ENCODE measurements at regions not wholly inside any gene's neighbourhood (a gene's known extent, or its start where the extent isn't known, plus 50 kb on each side); places are given as distances from the start of the nearest gene placed in this dataset.
A peak's percentile ranks its signal among the peaks of the same experiment; 100 is the strongest.

DNA sequence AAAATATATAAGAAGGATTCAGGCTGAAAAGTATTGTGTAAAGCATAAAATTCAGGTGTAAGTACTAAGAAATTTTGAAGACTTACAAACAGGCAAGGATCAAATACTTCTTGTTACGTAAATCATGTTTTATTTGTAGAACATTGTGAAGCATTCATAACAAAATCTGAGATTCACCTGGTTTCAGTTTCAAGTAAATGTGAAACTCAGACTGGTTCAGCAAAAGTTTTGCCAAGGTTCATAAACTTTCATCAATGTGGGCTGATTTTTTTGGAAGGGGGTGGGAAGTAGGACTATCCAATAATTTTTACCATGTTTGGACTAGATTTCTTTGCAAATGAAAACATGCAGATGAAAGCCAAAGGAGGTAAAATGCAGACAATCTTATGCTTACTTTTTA, 527.7 kb downstream of the ANKRD50 start:
- Histone ChIP-seq H3K9ac (no peak overlapping the region), H4K20me1 (ENCODE audit: insufficient read depth) (no peaks in the 10 kb centered on the region), H3K27ac (no peak overlapping the region), H3K36me3 (ENCODE audit: insufficient read depth) (no peaks in the 10 kb centered on the region), H2AFZ (ENCODE audit: low read depth) (no peak overlapping the region), H3K4me1 (ENCODE audit: low read depth, poor library complexity, severe bottlenecking) (peaks cover 7% of the 10 kb centered on the region), H3K79me2 (ENCODE audit: insufficient read depth, low read depth) (no peaks in the 10 kb centered on the region), H3K4me3 (IDR thresholded peaks at IDR 0.05; ENCODE audit: insufficient read depth, low read depth, low read length) (no peak overlapping the region), H3K27me3 (ENCODE audit: insufficient read depth, low read depth) (no peaks in the 10 kb centered on the region), H3K4me2 (0 out of 2 replicates have a peak overlapping the region, but pooled peaks have one; percentile 1)
- TF ChIP-seq, protein P1, sequence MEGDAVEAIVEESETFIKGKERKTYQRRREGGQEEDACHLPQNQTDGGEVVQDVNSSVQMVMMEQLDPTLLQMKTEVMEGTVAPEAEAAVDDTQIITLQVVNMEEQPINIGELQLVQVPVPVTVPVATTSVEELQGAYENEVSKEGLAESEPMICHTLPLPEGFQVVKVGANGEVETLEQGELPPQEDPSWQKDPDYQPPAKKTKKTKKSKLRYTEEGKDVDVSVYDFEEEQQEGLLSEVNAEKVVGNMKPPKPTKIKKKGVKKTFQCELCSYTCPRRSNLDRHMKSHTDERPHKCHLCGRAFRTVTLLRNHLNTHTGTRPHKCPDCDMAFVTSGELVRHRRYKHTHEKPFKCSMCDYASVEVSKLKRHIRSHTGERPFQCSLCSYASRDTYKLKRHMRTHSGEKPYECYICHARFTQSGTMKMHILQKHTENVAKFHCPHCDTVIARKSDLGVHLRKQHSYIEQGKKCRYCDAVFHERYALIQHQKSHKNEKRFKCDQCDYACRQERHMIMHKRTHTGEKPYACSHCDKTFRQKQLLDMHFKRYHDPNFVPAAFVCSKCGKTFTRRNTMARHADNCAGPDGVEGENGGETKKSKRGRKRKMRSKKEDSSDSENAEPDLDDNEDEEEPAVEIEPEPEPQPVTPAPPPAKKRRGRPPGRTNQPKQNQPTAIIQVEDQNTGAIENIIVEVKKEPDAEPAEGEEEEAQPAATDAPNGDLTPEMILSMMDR (conservative IDR thresholded peaks at IDR 0.05; ENCODE audit: low read depth, low read length) = no peak

DNA sequence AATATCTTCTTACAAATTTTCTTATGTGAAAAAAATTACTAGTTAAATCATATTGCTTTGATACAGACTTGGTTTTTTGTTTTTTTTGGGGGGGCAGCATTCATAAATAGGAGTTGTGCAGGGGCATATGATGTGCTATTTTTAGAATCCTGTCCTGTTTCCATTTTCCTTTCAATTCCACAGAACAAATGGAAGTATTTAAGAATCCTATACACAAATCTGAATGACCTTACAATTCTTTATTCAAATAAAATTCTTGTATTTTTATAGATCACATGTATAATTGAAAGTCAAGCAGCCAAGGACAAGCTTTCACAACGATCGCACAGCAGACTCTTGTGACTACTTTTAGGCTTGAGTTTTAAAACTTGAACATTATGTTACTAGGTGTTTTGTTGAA, 523.9 kb downstream of the ANKRD50 start:
- Histone ChIP-seq H3K9ac (no peak overlapping the region), H3K79me2 (ENCODE audit: insufficient read depth, low read depth) (no peaks in the 10 kb centered on the region), H3K27ac (no peak overlapping the region), H4K20me1 (ENCODE audit: insufficient read depth) (no peaks in the 10 kb centered on the region), H3K4me2 (no peak overlapping the region), H3K4me1 (ENCODE audit: low read depth, poor library complexity, severe bottlenecking) (peaks cover 7% of the 10 kb centered on the region), H3K4me3 (IDR thresholded peaks at IDR 0.05; ENCODE audit: insufficient read depth, low read depth, low read length) (no peak overlapping the region), H2AFZ (ENCODE audit: low read depth) (no peak overlapping the region), H3K36me3 (ENCODE audit: insufficient read depth) (no peaks in the 10 kb centered on the region), H3K27me3 (ENCODE audit: insufficient read depth, low read depth) (no peaks in the 10 kb centered on the region)
- TF ChIP-seq, protein P1 (conservative IDR thresholded peaks at IDR 0.05; ENCODE audit: low read depth, low read length) = no peak

DNA sequence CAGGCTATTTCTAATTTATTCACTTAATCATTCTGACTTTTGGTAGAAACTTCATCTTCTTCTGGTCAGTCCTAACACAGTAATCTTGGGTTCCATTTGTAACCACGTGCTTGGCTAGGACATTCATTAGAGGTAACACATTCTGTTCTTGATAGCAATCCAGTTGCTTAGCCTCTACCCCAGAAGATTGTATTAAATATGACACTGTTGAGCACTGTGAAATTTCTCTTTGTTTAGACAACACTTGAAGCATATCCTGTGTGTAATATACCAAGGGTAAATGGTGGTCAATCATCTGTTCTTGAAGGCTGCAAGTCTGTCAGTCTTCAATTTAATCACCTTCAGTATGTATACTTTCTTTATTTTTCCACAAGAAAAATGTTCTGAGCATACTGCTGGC, 523.0 kb downstream of the ANKRD50 start:
- Histone ChIP-seq H3K36me3 (ENCODE audit: insufficient read depth) (no peaks in the 10 kb centered on the region), H2AFZ (ENCODE audit: low read depth) (no peak overlapping the region), H3K27me3 (ENCODE audit: insufficient read depth, low read depth) (no peaks in the 10 kb centered on the region), H4K20me1 (ENCODE audit: insufficient read depth) (no peaks in the 10 kb centered on the region), H3K9ac (no peak overlapping the region), H3K27ac (no peak overlapping the region), H3K4me3 (IDR thresholded peaks at IDR 0.05; ENCODE audit: insufficient read depth, low read depth, low read length) (no peak overlapping the region), H3K79me2 (ENCODE audit: insufficient read depth, low read depth) (no peaks in the 10 kb centered on the region), H3K4me1 (ENCODE audit: low read depth, poor library complexity, severe bottlenecking) (peaks cover 5% of the 10 kb centered on the region), H3K4me2 (no peak overlapping the region)
- TF ChIP-seq, protein P1 (conservative IDR thresholded peaks at IDR 0.05; ENCODE audit: low read depth, low read length) = no peak

DNA sequence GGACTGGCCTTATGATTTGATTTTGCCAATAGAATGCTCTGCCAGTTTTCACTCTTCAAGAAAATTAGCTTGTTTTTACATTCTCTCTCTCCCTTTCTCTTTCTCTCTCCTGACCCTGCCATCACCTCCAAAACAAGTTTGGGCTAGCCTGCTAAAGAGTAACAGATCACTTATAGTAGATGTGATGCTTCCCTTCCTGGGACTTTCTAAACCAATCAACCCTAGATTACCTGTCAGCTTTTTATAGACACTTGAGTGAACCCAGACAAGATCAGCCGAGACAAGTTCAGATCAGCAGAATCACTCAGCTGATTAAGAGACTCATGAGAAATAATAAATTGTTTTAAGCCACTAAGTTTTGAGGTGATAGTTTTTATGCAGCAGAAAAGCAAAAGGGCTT, 521.2 kb downstream of the ANKRD50 start:
- TF ChIP-seq, protein P1 (conservative IDR thresholded peaks at IDR 0.05; ENCODE audit: low read depth, low read length) = no peak
- H3K79me2 ChIP-seq (ENCODE audit: insufficient read depth, low read depth) = no peaks in the 10 kb centered on the region
- H3K27me3 ChIP-seq (ENCODE audit: insufficient read depth, low read depth) = no peaks in the 10 kb centered on the region
- H2AFZ ChIP-seq (ENCODE audit: low read depth) = no peak overlapping the region
- no peak overlapping the region for H3K4me3 ChIP-seq (IDR thresholded peaks at IDR 0.05; ENCODE audit: insufficient read depth, low read depth, low read length)
- no peaks in the 10 kb centered on the region for H3K36me3 ChIP-seq (ENCODE audit: insufficient read depth)
- no peaks in the 10 kb centered on the region for H4K20me1 ChIP-seq (ENCODE audit: insufficient read depth)
- no peak overlapping the region for H3K27ac ChIP-seq
- H3K9ac ChIP-seq = no peak overlapping the region
- H3K4me2 ChIP-seq = no peak overlapping the region
- H3K4me1 ChIP-seq (ENCODE audit: low read depth, poor library complexity, severe bottlenecking) = no peaks in the 10 kb centered on the region

Data from KMS-11 (cell line).